PC-9 (cell line): ENCODE measurements at regions not wholly inside any gene's neighbourhood (a gene's known extent, or its start where the extent isn't known, plus 50 kb on each side); places are given as distances from the start of the nearest gene placed in this dataset.

ENCODE experiments used
- BruUV-seq: library from RNA; stranded (reverse); fragments of 400-500 nt; replicated peaks from 2 replicates; lab custom pipeline; 2021; lab: Mats Ljungman, UMichigan
- CTCF ChIA-PET: fragments of 300-600 bp; sonication (Branson Sonifier 250); formaldehyde crosslinking; loops from one replicate; lab custom pipeline; 2022; ENCODE audit warnings: antibody characterized with exemption; lab: Charles Lee
- POLR2A ChIA-PET: fragments of 300-600 bp; sonication (Branson Sonifier 250); formaldehyde crosslinking; loops from one replicate; lab custom pipeline; 2022; ENCODE audit warnings: antibody characterized with exemption; ENCODE audit not compliant: unreplicated experiment; lab: Charles Lee
- DNase-seq, 2 experiments: peaks; one replicate each; pipeline versions ENCODE4 v3.0.0 to v3.0.0-alpha.2; 2015 to 2022; ENCODE audit warnings: mixed read lengths in 1 of 2
- H2AFZ ChIP-seq: fragments of 200-600 bp; sonication (generic); 2 replicates; pipeline ENCODE4 v1.8.1; 2017; ENCODE audit warnings: antibody characterized with exemption
- H3F3A ChIP-seq: fragments of 200-600 bp; sonication (generic); 2 replicates; pipeline ENCODE4 v1.8.1; 2017; ENCODE audit warnings: antibody characterized with exemption, mild to moderate bottlenecking, low read depth; ENCODE audit not compliant: insufficient read depth
- H3K27ac ChIP-seq: fragments of 200-600 bp; sonication (generic); 2 replicates; pipeline ENCODE4 v1.6.1; 2016; ENCODE audit warnings: mixed run types
- H3K27me3 ChIP-seq: fragments of 200-600 bp; sonication (generic); 2 replicates; pipeline ENCODE4 v1.6.1; 2016; ENCODE audit warnings: low read depth, mixed run types; ENCODE audit not compliant: insufficient read depth
- H3K36me3 ChIP-seq: fragments of 200-600 bp; sonication (generic); 2 replicates; pipeline ENCODE4 v1.6.1; 2016; ENCODE audit warnings: low read depth, mixed run types
- H3K4me1 ChIP-seq: fragments of 200-600 bp; sonication (generic); replicated peaks from 2 replicates; pipeline ENCODE4 v1.6.1; 2016; ENCODE audit warnings: mixed run types; ENCODE audit not compliant: insufficient read depth
- H3K4me2 ChIP-seq: fragments of 200-600 bp; sonication (generic); 2 replicates; pipeline ENCODE4 v1.6.1; 2017; ENCODE audit warnings: mixed run types
- H3K4me3 ChIP-seq: fragments of 200-600 bp; sonication (generic); 2 replicates; pipeline ENCODE4 v1.6.1; 2016; ENCODE audit warnings: mixed run types
- H3K79me2 ChIP-seq: fragments of 200-600 bp; sonication (generic); 2 replicates; pipeline ENCODE4 v1.6.1; 2017; ENCODE audit warnings: low read depth, mixed run types
- H3K9me2 ChIP-seq: fragments of 200-600 bp; sonication (generic); 2 replicates; pipeline ENCODE4 v1.8.1; 2017; ENCODE audit warnings: mild to moderate bottlenecking; ENCODE audit not compliant: insufficient read depth
- H3K9me3 ChIP-seq: fragments of 200-600 bp; sonication (generic); 2 replicates; pipeline ENCODE4 v1.8.1; 2016; ENCODE audit warnings: low read depth; ENCODE audit not compliant: insufficient read depth
- H4K20me1 ChIP-seq: fragments of 200-600 bp; sonication (generic); 2 replicates; pipeline ENCODE4 v1.8.1; 2017; ENCODE audit not compliant: insufficient read depth
- CTCF ChIP-seq: fragments of 200-600 bp; sonication (generic); conservative IDR thresholded peaks from 2 replicates; pipeline ENCODE4 v1.6.1; 2017; ENCODE audit warnings: mixed run types, antibody characterized with exemption, mild to moderate bottlenecking, moderate library complexity
- EZH2 ChIP-seq: fragments of 200-600 bp; sonication (generic); IDR thresholded peaks from 2 replicates; pipeline ENCODE4 v1.8.0; 2017; ENCODE audit warnings: antibody characterized with exemption, low read depth
- intact Hi-C: fragments of 100-400 bp; cut with micrococcal nuclease; formaldehyde crosslinking; loops from one replicate; pipeline ENCODE4 v1.10.0; 2022; ENCODE audit not compliant: unreplicated experiment

DNA sequence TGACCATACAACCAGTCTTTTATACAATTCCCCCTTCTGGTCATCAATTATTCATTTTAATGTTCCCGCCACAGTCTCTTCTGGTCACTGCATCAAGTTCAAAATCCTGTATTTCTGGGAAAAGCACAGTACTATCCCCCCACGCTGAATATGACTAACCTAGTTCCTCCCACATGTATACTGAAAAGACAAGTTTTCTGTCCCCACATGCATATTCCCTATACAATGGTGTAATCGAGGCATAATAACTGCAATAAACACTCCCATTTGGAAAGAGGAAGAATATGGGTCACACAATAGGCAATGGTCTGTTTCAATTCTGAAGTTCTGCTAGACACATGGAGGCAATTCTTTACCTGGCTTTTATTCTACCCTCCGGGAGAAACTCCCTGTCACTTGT is 344.9 kb downstream of the EFNA5 start:
- Histone ChIP-seq H3K4me1 (no peaks in the 10 kb centered on the region), H3K9me3 (no peaks in the 10 kb centered on the region; the same call in 1 of the 2 replicates), H3F3A (no peaks in the 10 kb centered on the region), H3K4me2 (no peak overlapping the region), H3K79me2 (no peaks in the 10 kb centered on the region), H2AFZ (no peak overlapping the region), H3K36me3 (no peaks in the 10 kb centered on the region), H4K20me1 (no peaks in the 10 kb centered on the region), H3K9me2 (no peaks in the 10 kb centered on the region; the same call in 1 of the 2 replicates), H3K27ac (no peak overlapping the region), H3K4me3 (no peak overlapping the region), H3K27me3 (no peaks in the 10 kb centered on the region)
- DNase-seq = no peak
- BruUV-seq = no TSS peak
- TF ChIP-seq EZH2 (no peak), CTCF (no peak)
- intact Hi-C loops = no loop called here
- POLR2A ChIA-PET = no interaction called here
- CTCF ChIA-PET = no interaction called here

DNA sequence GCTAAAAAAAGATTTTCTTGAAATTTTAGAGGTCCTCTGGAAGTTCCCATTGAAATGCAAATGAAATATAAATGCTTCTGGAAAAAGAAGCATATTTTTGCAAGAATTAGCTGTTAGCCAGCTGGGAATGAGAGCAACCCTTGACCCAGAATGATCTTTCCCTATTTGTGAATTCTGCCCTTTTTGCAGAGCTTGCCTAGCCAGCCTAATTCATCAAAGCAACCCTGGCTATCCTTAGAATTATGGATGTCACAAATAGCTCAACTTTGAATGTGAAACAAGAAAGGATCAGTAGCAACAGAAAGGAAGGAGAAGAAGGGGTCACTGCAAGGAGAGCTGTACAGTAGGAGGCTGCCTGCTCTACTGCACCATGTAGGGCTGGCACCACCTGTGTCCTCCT is 345.9 kb downstream of the EFNA5 start:
- Histone ChIP-seq H3K4me1 (no peaks in the 10 kb centered on the region), H4K20me1 (no peaks in the 10 kb centered on the region; the same call in 1 of the 2 replicates), H3F3A (no peaks in the 10 kb centered on the region), H2AFZ (no peak overlapping the region), H3K36me3 (no peaks in the 10 kb centered on the region), H3K27ac (no peak overlapping the region), H3K9me2 (no peaks in the 10 kb centered on the region; the same call in 1 of the 2 replicates), H3K27me3 (no peaks in the 10 kb centered on the region), H3K79me2 (no peaks in the 10 kb centered on the region), H3K9me3 (no peaks in the 10 kb centered on the region), H3K4me2 (no peak overlapping the region), H3K4me3 (no peak overlapping the region)
- BruUV-seq = no TSS peak
- intact Hi-C loops = no loop called here
- POLR2A ChIA-PET = no interaction called here
- no peak for DNase-seq
- CTCF ChIA-PET = no interaction called here
- TF ChIP-seq EZH2 (no peak), CTCF (no peak)

DNA sequence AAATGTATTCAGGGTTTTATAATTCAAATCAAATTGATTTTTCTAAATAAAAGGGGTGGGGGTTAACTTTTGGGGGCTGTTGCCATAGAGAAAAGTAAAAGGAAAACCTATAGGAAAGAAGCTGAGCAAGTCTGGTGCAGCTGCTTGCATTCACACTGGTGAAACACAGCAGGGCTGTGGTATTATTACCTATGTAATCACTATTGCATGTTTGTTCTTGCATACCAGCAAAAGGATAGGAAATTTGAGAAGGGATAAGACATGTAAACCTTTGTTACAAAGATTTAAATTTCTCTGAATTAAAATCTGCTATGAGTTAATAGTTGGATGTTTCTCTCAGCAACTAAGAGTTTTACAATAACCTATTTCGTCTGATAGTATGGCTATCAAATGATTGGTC is 346.7 kb downstream of the EFNA5 start:
- Histone ChIP-seq H3K4me1 (no peaks in the 10 kb centered on the region), H3K4me2 (no peak overlapping the region), H3K9me2 (no peaks in the 10 kb centered on the region; the same call in 1 of the 2 replicates), H3K4me3 (no peak overlapping the region), H3F3A (no peaks in the 10 kb centered on the region), H2AFZ (no peak overlapping the region), H3K9me3 (no peaks in the 10 kb centered on the region), H3K27me3 (no peaks in the 10 kb centered on the region), H3K79me2 (no peaks in the 10 kb centered on the region), H3K36me3 (no peaks in the 10 kb centered on the region), H4K20me1 (no peaks in the 10 kb centered on the region; the same call in 1 of the 2 replicates), H3K27ac (no peak overlapping the region)
- ChIA-PET CTCF (no interaction called here), POLR2A (no interaction called here)
- BruUV-seq = no TSS peak
- intact Hi-C loops = no loop called here
- TF ChIP-seq CTCF (no peak), EZH2 (no peak)
- DNase-seq = no peak
